GM21423 (cell line): ENCODE measurements at regions not wholly inside any gene's neighbourhood (a gene's known extent, or its start where the extent isn't known, plus 50 kb on each side); places are given as distances from the start of the nearest gene placed in this dataset.
"Not testable (repeated sequence)": the region's sequence is repeated elsewhere in the genome, so short reads cannot be mapped to it uniquely, and the experiment has no call there.

ENCODE experiments used
- ATAC-seq: cut with Tn5 transposase; IDR thresholded peaks from one replicate; pipeline ENCODE4 v1.9.1; 2021; ENCODE audit warnings: mild to moderate bottlenecking, moderate library complexity; ENCODE audit not compliant: unreplicated experiment

DNA sequence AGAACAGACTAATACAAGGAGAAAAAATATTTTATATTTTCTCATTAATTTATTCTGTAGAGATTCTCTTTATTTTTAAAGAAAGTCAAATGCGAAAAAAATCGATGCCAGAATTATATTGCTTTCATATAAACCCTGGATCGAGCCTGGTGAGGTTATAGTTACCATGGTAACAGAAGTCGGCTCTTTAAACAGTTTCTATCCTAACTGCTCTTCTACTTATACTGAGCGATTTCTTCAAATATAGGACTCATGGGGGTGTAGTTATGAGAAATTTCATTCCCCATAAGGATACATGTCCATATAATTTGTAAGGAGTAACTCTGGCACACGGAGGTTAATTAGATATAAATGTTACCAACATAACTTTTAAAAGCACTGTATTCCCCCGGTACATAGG lies 973.5 kb upstream of the NCAM2 start:
- no peak for ATAC-seq

DNA sequence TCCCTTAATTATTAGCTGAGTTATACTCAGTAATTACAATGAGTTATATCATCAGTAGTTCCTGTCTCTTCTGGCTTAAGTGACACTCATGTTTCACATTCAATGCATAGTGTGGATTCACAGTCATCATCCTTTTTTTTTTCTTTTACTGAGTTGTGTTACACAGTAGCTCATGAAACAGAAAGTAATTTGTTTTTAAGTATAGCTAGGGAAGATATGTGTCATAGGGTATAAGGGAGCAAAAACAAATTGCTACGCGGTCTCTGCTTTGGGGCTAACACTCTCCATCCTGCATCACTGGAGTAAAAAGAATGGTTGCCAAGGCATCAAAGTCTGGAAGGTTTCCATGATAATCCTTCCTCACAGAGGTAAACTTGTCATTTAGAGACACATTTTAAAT lies 971.7 kb upstream of the NCAM2 start:
- ATAC-seq: no peak

DNA sequence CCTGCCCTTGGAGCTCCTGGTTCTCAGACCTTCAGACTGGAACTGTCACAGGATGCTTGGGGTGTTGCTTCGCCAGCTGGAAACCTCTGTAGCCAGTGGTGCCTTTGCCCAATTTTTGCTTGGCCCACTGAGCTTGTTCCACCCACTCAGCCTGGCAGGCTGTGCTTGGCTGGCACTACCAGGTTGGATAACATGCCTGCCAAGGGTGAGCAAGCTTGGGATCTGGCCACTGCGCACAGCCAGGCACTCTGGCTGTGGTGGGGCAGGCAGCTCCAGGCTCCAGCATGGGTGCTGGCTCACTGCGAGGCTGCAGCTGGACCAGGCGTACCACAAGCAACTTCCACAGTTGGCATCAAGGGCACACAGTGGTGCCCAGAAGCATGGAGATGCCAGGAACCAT lies 967.8 kb upstream of the NCAM2 start:
- ATAC-seq: no peak

DNA sequence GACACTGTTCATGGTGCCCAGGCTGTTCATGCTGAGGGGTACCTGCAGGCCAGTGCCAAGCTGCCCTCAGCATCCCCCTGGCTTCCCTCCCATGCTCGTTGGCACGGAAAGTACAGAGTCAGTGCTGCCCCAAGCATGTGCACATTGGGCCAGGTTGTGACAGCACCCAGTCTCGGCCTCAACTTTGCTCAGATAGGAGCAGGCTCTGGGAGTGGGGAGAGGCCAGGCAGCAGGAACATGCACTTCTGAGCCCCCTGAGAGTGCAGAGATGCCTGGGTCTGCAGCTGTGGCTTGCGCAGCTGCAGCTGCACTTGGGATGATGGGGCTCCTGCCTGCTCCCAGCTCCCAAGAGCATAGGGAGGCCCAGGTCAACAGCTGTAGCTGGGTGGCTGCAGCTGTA lies 966.4 kb upstream of the NCAM2 start:
- ATAC-seq: no peak

DNA sequence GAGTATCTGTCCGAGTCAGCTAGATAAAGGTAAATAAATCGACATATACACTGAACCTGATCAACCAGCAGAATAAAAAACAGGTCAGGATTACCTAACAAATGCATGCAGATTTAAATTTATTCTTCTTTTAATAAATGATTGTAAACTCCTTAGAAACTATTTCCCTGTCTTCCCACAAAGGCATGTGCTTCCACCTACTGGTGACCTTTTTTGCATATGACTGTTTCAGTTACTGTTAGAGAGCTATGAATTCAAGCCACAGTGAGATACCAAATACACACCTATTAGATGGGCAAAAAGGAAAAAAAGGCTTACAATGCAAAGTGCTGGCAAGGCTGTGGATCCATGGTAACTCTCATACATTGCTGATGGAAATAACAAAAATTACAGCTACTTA lies 957.4 kb upstream of the NCAM2 start:
- ATAC-seq: no peak

DNA sequence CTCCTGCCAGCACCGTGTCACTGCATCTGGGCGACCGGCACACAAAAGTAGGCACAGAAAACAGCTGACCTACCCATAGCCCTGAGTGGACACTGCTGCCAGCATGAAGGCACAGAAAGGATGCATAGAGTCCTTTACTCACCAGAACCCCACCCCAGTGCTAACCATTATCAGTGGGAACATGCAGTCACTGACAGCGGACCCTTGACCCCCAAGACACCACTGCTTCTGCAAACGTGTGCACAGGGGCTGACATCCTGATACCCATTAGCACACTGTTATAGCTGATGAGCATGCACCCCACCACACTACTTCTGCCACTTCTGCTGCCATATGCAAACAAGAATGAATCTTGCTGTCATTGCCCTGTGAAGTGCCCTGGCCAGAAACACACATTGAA lies 953.0 kb upstream of the NCAM2 start:
- no peak for ATAC-seq

DNA sequence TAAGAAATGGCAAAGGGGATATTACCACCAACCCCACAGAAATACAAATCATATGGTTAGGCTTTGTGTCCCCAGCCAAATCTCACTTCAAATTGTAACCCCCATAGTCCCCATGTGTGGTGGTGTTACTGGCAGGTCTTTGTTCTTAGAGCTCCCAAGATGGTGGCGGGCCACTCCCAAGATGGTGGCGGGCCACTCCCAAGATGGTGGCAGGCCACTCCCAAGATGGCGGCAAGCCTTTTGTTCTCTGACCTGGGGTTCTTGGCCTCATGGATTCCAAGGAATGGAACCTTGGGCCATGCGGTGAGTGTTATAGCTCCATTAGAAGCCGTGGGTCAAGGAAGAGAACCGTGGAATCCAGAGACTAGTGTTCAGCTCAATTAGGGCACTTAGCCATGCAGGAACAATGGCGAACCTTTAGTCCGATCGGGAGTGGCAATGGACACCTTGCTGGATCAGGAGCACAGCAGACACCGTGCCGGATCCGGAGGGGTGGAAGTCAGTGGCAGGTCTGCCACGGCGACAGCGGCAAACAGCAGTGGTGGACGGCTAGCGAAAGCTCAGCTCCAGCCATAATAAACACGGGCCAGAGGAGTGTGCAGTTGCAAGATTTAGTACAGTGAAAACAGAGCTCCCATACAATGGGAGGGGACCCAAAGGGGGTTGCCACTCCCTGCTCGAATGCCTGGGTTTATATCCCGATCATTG lies 949.9 kb upstream of the NCAM2 start:
- not testable (repeated sequence) for ATAC-seq

DNA sequence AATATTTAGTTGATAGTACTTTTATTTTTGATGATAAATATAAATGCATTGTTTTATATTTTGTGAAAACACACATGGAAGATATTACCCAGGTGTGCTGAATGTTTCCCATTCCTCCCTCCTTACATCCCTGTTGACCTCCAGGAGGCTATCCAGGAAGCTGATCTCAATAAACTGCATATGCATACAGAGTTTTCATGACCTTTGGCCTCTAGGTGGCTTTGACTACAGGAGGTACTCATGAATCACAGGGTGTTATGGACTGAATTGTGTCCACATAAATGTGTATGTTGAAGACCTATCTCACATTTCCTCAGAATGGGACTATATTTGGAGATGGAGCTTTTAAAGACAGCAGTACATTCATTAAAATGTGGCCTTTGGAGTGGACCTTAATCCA lies 914.9 kb upstream of the NCAM2 start:
- no peak for ATAC-seq

DNA sequence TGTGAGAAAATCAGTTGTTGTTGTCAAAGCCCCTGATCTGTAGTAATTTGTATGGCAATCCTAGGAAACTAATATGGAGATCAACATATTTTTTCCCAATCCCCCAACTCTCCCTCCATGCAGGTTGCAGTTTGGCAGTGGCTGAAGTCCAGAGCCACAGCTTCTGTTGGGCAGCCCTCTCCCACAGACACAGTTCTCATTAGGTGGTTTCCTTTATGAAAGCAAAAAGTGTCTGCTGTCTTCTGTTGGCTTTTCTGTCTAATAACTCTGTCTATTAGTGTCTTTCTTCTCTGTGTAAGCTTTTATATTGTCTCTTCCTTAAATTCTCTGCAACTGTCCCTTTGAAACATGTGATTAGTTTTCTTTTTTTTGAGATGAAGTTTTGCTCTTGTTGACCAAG lies 914.3 kb upstream of the NCAM2 start:
- ATAC-seq: no peak

DNA sequence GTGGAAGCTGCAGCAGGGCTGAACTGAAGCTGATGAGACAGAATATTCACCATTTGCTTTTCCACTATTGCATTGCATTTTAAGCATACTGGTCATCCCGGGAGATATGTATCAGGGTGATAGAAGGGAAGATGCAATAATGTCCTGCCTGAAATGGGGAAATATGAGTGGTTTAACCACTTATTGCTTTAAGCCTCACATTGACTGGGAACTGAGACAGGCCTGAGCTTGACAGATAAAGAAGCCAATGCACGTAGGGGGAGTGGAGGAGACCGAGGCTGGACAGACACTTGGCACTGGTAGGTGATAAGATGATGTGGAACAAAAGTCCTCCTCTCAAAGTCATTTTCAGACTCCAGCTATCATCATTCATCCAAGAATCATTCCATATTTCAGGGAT lies 911.7 kb upstream of the NCAM2 start:
- ATAC-seq: no peak

DNA sequence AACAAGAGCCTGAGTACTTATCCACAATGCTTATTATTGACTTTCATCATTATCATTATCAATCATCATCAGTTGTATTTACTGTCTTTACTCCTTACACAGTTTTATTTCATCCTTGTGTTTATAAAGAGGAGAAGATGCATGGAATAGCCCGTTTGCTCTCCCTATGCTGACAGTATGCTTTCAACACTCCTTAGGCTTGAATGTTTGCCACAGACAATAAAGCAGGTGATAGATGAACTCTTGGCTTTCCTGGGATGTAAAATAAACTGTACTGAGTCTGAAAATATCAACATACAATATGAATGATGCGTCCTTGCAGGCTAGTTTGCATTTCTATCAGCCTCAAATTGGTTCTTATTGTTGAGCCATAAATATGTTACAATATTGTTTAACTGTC lies 891.8 kb upstream of the NCAM2 start:
- ATAC-seq: no peak

DNA sequence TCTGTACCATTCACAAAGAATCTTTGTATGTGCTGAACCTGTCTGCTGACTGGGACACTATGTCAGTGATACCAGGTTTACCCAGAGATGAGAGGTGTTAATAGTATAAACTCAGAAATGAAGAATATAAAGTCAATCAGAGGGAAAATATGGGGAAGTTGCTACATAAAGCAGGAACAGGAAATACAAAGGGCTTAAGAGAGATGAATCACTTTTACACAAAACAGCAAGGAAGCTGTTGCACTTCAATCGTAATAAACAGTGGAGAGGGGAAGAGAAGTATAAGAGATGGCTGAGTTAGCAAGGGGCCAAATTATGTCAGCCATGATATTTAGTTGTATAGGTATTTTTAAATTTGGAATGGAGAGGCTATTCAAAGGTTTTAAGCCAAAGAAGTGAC lies 890.2 kb upstream of the NCAM2 start:
- no peak for ATAC-seq

DNA sequence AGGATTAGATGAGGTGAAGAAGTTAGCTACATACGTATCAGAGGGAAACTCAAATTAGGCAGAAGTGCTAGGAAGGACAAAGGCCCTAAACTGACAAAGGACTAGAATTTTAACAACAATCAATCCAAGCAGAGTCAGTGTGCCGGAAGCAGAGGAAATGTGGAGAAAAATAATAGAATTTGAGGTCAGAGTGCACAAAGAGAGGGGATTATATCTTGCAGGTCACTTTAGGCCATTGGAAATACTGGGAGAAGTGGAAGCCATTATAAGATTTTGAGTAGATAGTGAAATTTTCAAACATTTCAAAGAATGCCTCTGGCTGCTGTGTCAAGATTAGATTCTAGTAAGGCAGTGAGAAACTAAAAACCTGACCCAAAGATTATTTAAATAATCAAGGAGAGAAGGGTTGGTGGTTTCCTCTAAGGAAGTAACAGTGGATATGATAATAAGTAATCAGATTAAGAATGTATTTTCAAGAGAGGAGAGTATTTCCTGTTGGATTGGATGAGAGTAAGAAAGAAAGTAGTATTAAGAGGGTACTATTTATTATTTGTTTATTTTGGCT lies 889.2 kb upstream of the NCAM2 start:
- no peak for ATAC-seq

DNA sequence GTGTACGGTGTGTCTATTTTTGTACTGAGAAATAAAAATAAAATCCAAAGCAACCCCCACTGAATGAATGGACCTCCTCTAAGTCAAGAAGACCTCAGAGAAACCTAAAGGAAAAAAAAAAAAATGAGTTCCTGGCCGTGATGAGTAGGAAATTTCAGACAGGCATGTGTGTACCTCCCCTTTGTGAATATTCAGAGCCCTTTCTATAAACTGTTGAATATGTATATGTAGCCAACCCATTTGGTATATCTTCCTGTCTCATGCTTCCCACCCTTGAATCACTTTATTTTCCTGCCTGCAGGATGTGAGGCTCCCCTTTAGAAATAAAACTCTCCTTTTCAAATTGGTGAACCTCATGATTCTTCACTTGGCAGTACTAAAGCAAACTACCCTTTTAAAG lies 887.8 kb upstream of the NCAM2 start:
- ATAC-seq: no peak

DNA sequence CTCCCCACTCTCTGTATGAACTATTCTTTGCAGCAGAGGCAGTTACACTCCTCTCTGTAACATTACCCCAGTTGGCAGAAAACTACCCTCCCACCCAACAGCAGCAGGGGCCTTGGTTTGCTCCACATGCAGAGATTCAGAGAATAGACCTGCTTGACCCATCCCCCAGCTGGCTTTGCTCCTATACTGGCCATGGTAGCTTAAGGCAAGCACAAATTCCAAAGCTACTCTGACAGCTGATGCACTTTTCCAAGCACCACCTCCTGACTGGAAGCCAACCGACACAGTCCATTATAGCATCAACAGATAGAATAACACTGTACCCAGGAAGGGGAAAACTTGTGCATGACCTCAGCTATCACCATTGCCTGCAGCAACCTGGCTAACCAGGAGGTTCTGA lies 846.5 kb upstream of the NCAM2 start:
- no peak for ATAC-seq

DNA sequence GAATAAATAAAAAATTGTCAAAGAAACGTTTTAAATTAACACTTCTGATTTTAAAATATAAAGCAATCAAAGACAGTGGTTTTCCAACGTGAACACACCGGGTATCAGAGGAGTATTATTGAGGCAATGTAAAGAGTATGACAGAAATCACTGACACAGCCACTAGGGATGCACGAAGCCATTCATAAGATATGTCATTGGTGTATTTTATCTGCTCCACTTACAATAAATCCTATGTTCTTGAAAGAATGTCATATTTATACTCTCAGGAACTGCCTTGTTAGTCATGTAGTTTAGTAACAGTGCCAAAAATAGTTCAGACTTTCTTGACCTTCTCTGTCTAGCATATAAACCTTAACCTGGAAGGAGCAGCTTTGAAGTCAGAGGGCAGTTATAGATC lies 835.0 kb upstream of the NCAM2 start:
- ATAC-seq: no peak

DNA sequence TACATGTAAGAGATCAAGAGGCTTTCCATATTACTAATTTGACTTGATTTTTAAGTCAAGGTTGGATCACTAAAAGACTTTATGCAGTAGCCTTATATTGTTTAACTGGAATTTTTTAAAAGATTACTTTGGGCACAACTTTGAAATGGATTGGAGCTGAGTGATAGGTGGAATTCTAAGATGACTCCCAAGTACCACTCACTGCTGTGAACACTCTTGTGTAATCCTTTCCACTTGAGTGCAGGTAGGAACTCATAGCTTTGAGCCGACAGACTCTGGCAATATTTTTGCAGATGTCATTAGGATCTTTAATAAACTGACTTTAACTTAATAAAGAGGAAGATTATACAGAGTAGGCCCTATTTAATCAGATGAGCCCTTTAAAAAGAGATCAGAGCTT lies 831.1 kb upstream of the NCAM2 start:
- no peak for ATAC-seq

DNA sequence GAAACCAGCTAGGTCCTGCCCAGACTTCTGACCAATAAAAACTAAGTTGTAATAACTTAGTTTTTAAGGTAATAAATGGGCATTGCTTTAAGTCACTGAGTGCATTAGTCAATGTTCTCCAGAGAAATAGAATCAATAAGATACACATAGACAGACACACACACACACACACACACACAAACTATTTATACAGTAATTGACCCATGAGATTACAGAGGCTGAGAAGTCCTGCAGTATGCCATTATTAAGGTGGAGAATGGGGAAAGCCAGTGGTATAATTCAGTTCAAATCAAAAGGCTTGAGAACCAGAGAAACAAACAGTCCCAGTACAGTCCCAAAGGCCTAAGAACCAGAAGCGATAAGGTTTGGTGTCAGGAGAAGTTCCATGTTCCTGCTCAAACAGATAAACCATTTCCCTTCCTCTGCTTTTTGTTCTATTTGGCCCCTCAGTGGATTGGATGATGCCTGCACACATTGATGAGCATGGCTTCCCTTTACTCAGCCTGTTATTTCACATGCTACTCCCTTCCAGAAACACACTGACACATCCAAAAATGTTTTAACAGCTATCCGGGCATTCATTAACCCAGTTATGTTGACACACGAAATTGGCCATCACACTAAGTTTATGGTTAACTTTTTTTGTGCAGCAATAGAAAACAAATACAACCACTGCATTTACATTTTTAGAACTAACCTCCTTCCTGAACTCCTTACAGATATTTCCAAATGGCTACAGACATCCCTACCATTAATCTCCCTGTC lies 828.2 kb upstream of the NCAM2 start:
- no peak for ATAC-seq

DNA sequence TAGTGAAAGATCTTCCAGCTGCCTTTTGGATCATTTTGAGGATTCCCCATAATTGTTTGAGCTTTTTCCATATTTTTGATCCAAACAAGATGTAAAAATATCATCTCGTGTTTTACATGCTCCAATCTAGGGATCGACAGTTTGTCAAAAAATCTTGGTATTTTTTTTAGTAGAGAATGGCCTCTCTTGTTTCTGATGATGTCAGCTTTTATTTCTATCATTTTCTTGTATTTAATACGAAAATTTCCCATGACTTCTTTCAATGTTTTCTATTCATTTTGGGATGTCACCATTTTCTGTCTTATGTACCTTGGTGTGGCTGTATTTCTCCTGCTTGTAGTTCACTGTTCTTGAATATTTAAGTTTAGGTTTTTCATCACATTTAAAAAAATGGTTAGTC lies 812.0 kb upstream of the NCAM2 start:
- no peak for ATAC-seq

DNA sequence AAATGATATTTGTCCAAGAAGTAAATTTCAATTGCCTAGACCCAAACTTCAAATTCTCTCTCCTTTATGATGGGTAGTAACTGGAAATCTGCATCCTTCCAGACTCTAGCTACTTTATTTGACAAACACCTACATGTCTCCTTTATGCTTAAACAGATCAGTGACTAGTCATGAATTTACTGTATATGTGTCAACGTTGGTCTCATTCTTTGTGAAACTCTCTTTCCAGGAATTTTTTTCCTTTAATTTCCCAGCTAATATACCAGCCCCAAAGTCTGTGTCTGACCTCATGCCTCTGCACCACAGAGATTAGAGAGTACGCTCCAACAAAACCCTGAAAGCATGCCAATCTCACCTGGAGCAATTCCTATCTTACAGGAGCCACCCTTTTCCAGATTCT lies 811.2 kb upstream of the NCAM2 start:
- ATAC-seq: no peak

DNA sequence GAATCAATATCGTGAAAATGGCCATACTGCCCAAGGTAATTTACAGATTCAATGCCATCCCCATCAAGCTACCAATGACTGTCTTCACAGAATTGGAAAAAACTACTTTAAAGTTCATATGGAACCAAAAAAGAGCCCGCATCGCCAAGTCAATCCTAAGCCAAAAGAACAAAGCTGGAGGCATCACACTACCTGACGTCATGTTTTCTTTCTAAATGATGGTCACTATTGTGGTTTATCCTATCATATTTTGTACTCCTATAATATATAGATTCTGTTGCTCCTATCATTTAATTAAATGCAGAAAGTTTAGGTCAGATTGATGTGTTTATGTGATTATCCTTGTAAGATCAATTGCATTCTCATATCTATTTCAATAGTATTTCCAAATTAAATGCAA lies 796.9 kb upstream of the NCAM2 start:
- not testable (repeated sequence) for ATAC-seq

DNA sequence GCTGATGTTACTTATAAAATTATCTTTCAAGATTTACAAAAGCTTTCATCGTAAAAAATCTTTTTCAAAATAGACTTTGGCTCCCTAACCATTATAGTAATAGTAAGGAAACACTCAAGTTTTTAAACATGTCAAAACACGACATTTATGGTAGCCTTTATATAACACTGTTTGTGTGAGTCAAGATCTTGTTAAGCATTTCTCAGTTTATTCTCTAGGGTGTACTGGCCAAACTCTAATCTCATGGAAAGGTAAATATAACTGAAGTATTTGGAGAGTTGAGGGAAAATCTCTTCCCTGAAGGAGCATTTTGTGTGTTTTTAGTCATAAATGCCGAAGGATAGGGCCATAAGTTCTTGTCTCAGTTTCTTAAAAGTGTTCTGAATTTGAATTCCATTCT lies 790.9 kb upstream of the NCAM2 start:
- ATAC-seq: no peak
